ENCODE measurements at regions not wholly inside any gene's neighbourhood (a gene's known extent, or its start where the extent isn't known, plus 50 kb on each side); places are given as distances from the start of the nearest gene placed in this dataset.

DNA sequence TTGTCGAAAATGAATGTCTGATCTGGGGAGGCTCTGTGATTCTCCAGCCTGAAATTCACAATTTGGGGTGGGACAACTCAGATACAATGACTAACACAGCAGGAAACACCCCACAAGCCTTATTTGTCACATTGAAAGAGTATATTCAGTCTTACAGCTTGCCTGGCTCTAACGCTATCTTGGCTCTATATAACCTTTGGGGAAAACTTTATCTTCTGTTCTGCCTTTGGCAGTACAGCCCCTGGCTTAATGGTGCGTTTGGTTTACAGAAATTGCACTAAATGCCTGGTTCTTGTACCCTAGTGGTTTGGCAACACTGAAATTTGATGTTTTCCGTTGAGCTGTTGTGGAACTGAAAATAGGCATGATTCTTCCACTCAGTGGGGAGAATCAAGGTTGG is 178.1 kb upstream of the VEGFC start:
- no peak for DNase-seq (ENCODE audit: extremely low read depth, low read depth)

DNA sequence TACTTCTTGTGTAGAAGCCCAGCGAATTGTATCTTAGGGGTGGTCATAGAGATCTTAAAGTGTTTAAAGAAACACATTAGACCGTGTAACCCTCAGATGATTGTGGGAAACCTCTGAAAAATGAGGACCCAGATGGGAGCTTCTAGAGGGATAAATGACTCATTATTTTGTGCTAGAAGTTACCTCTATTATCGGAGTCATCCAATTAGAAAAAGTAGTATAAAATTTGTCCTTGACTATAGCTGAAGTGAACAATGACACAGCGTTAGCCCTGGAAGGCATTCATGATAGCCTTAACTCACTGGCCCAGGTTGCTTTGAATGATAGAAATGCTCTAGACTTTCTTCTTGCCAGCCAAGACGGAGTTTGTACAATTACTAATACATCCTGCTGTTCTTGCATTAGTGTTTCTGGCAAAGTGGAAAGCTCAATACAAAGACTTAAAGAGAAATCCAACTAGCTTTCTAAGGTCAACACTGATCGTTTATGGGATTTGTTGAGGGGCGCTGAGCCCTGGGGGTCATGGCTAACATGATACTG is 178.9 kb upstream of the VEGFC start:
- no peak for DNase-seq (ENCODE audit: extremely low read depth, low read depth)

GRCh38 chr4:176979416-176979815 is 186.7 kb upstream of the VEGFC start:
- no peak for DNase-seq (ENCODE audit: extremely low read depth, low read depth)

GRCh38 chr4:176981074-176981473 is 188.4 kb upstream of the VEGFC start:
- no peak for DNase-seq (ENCODE audit: extremely low read depth, low read depth)

DNA sequence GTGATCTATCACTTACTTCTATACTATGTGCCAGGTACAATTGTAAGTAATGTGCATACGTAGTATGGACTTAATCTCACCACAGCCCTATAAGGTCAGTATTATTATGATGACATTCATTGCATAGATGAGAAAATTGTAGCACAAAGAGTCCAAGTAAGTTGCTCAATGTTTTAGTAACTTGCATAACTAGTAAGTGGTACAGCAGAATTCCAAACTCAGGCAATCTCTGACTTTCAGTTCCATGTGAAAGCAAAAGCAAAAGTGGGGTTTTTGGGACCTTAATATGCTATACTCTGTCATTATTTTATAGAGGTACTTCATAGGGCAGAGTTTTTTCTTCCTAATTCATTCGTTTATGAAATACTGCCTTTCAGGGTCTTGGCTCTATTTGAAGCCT is 188.8 kb upstream of the VEGFC start:
- no peak for DNase-seq (ENCODE audit: extremely low read depth, low read depth)

- DNase-seq (ENCODE audit: extremely low read depth, low read depth), result peak; percentile 30
Observed at GRCh38 chr4:176988226-176988625, 195.5 kb upstream of the VEGFC start.

GRCh38 chr4:176989186-176989585 is 196.5 kb upstream of the VEGFC start:
- DNase-seq (ENCODE audit: extremely low read depth, low read depth), result no peak

GRCh38 chr4:176999935-177000543 is 207.3 kb upstream of the VEGFC start:
- no peak for DNase-seq (ENCODE audit: extremely low read depth, low read depth)

- no peak for DNase-seq (ENCODE audit: extremely low read depth, low read depth)
Observed at GRCh38 chr4:177001271-177002175, 208.8 kb upstream of the VEGFC start.

- DNase-seq (ENCODE audit: extremely low read depth, low read depth), result no peak
Observed at GRCh38 chr4:177005674-177006230, 213.0 kb upstream of the VEGFC start.

- no peak for DNase-seq (ENCODE audit: extremely low read depth, low read depth)
Observed at GRCh38 chr4:177006331-177006730, 213.6 kb upstream of the VEGFC start.

DNA sequence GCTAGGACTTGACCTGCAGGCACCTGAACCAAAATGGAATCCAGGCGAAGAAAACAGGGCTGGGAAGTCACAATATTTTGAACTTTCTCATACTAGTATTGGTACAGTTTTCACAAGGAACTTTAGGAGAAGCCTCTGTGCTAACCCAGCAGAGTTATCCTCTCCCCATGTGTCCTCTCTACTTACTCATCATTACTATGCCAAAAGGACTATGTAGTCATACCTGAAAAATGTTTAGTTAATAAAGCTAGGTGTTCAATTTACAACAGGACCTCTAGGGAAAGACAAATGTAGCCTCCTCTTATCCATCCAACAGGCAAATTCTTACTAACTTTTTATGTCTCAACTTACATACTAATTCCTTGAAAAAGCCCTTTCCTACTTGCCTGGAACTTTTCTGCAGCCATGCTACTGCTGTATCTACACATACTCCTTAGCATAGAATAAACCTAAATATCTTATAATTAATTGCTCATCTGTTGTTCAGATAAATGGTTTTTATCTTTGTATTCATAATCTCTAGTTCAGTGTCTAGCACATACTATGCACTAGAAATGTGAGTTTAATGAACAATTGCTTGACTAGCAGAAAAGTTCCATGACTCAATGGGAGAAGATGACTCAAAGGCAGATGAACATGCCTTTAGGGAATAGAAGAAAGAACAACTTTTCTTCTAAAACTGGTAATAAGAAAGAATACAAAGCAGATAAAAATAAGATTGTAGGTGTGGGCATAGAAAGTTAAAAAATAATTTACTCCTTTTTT is 215.5 kb upstream of the VEGFC start:
- DNase-seq (ENCODE audit: extremely low read depth, low read depth), result no peak

- no peak for DNase-seq (ENCODE audit: extremely low read depth, low read depth)
Observed at GRCh38 chr4:177008836-177009501, 216.2 kb upstream of the VEGFC start.

DNA sequence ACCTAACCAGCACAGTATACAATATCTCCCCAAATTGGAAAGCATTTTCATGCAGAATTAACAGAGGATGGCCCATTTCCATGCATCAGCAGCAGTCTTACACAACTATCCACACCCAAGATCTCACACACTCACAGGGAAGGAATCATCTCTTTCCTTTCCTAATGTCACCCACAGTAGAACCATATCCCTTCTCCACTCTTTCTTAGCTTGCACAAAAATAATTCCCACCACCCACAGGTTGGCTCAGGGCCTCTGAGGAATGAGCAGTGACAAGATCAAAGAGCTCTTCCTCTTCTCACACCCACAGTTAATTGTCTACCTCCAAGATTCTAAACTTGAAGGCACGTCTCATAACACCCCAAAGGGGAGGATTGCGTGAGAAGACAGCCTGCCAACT is 217.7 kb upstream of the VEGFC start:
- DNase-seq (ENCODE audit: extremely low read depth, low read depth), result no peak

- DNase-seq (ENCODE audit: extremely low read depth, low read depth), result no peak
Observed at GRCh38 chr4:177012918-177013545, 220.3 kb upstream of the VEGFC start.

- DNase-seq (ENCODE audit: extremely low read depth, low read depth), result no peak
Observed at GRCh38 chr4:177016541-177017141, 223.9 kb upstream of the VEGFC start.

DNA sequence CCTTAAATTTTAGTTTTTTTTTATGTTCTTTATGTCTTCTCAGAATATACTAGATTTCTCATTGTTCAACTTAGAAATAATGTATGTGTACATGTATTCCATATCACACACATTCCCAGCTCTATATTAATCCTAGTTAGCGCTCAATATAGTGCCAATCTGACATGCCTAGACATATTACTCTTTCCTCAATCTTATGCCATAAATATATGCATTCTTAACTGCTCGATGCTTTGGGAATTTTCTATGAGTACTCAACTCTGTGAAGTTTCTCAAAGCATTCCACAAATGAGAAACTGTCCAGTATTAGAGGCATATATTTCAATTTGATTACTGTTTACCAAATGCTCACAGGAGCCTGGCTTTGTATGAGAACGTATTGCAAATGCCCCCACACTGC is 231.2 kb upstream of the VEGFC start:
- DNase-seq (ENCODE audit: extremely low read depth, low read depth), result no peak

DNA sequence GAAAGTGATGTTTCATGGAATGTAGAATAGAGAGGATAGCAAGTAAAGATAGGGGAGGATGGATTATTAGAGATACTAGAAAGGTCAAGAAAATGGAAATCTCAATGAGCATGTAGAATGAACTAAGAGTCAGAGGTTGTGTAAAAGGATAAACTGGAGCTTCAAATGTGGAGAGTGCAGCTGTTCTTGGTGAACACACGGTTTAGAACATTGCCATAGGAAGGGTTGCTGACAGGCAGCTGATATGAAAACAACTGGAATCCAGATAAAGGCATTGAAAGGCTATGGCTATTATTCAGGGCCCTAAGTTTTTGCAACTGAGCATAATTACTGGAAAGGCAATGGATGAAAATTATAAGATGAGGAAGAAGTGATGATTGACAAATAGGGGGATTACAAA is 239.6 kb upstream of the VEGFC start:
- no peak for DNase-seq (ENCODE audit: extremely low read depth, low read depth)

- DNase-seq (ENCODE audit: extremely low read depth, low read depth), result no peak
Observed at GRCh38 chr4:177033135-177033534, 240.4 kb upstream of the VEGFC start.

- no peak for DNase-seq (ENCODE audit: extremely low read depth, low read depth)
Observed at GRCh38 chr4:177033632-177034031, 240.9 kb upstream of the VEGFC start.

Data from NCI-H460 (cell line).